ENCODE measurements at regions not wholly inside any gene's neighbourhood (a gene's known extent, or its start where the extent isn't known, plus 50 kb on each side); places are given as distances from the start of the nearest gene placed in this dataset.

- WGBS, result 87% methylated on average over 9 of the region's 9 CpGs
- no peaks in the 10 kb centered on the region for H3K27me3 ChIP-seq (ENCODE audit: insufficient read depth, low read length)
- peaks cover 10% of the 10 kb centered on the region for H3K4me1 ChIP-seq (ENCODE audit: insufficient read depth, low read length)
- H3K9me3 ChIP-seq (ENCODE audit: insufficient read depth, low read depth, low read length), result no peaks in the 10 kb centered on the region
- H3K27ac ChIP-seq (ENCODE audit: low read depth, low read length), result no peak overlapping the region
- no peak overlapping the region for H3K4me3 ChIP-seq (ENCODE audit: low read length)
- H3K36me3 ChIP-seq (ENCODE audit: insufficient read depth, low read length), result no peaks in the 10 kb centered on the region
- no peak overlapping the region for H3K9ac ChIP-seq (ENCODE audit: low read depth, low read length)
Measured at GRCh38 chr4:123345137-123345934, 51.3 kb upstream of the SPRY1 start.

- Histone ChIP-seq H3K36me3 (ENCODE audit: insufficient read depth, low read length) (no peaks in the 10 kb centered on the region), H3K27me3 (ENCODE audit: insufficient read depth, low read length) (no peaks in the 10 kb centered on the region)
Measured at GRCh38 chr4:123345935-123346300, 50.7 kb upstream of the SPRY1 start.

GRCh38 chr4:123346330-123346940, 50.2 kb upstream of the SPRY1 start:
- peaks cover 10% of the 10 kb centered on the region for H3K4me1 ChIP-seq (ENCODE audit: insufficient read depth, low read length)
- 90% methylated on average over 7 of the region's 7 CpGs for WGBS
- no peaks in the 10 kb centered on the region for H3K9me3 ChIP-seq (ENCODE audit: insufficient read depth, low read depth, low read length)
- H3K27me3 ChIP-seq (ENCODE audit: insufficient read depth, low read length), result no peaks in the 10 kb centered on the region
- H3K36me3 ChIP-seq (ENCODE audit: insufficient read depth, low read length), result no peaks in the 10 kb centered on the region
- no peak overlapping the region for H3K4me3 ChIP-seq (ENCODE audit: low read length)
- no peak overlapping the region for H3K9ac ChIP-seq (ENCODE audit: low read depth, low read length)
- no peak overlapping the region for H3K27ac ChIP-seq (ENCODE audit: low read depth, low read length)

More at GRCh38 chr4:123345935-123346300, 50.7 kb upstream of the SPRY1 start:
- no peak overlapping the region for H3K4me3 ChIP-seq (ENCODE audit: low read length)
- H3K27ac ChIP-seq (ENCODE audit: low read depth, low read length), result no peak overlapping the region
- peaks cover 10% of the 10 kb centered on the region for H3K4me1 ChIP-seq (ENCODE audit: insufficient read depth, low read length)
- H3K9ac ChIP-seq (ENCODE audit: low read depth, low read length), result no peak overlapping the region
- no peaks in the 10 kb centered on the region for H3K9me3 ChIP-seq (ENCODE audit: insufficient read depth, low read depth, low read length)
- WGBS, result 95% methylated on average over 2 of the region's 3 CpGs

Measured in HUES64 (cell line).